Breast epithelium (tissue), 3 donors: ENCODE measurements at regions not wholly inside any gene's neighbourhood (a gene's known extent, or its start where the extent isn't known, plus 50 kb on each side); places are given as distances from the start of the nearest gene placed in this dataset.

Experiments
- CTCF ChIP-seq, 3 donors: fragments of 450-650 bp; IDR thresholded peaks; one replicate each; pipeline ENCODE4 v1.5.1; 2016 to 2017; ENCODE audit warnings: antibody characterized with exemption in 3 of 3, mild to moderate bottlenecking in 3 of 3, moderate library complexity in 3 of 3
- POLR2A ChIP-seq: fragments of 450-650 bp; IDR thresholded peaks from one replicate; pipeline ENCODE4 v1.6.1; 2016; ENCODE audit warnings: antibody characterized with exemption, mild to moderate bottlenecking, moderate library complexity
- POLR2AphosphoS5 ChIP-seq, 3 donors: sonication (generic); formaldehyde crosslinking; IDR thresholded peaks; one replicate each; pipeline ENCODE4 v1.6.1; 2017; ENCODE audit warnings: antibody characterized with exemption in 3 of 3

- TF ChIP-seq POLR2AphosphoS5 (IDR thresholded peaks at IDR 0.05) (no peak), CTCF (IDR thresholded peaks at IDR 0.05) (no peak), POLR2A (no peak)
Measured at GRCh38 chr14:34030864-34031263, 80.0 kb upstream of the EGLN3 start.
